ENCODE measurements at regions not wholly inside any gene's neighbourhood (a gene's known extent, or its start where the extent isn't known, plus 50 kb on each side); places are given as distances from the start of the nearest gene placed in this dataset.

GRCh38 chr6:93496548-93496947 is 77.2 kb upstream of the EPHA7 start:
- no peak for DNase-seq

- no peak for DNase-seq
Observed at GRCh38 chr6:93494057-93494456, 74.7 kb upstream of the EPHA7 start.

- DNase-seq = no peak
Observed at GRCh38 chr6:93474733-93475179, 55.4 kb upstream of the EPHA7 start.

GRCh38 chr6:93471281-93471680 is 51.9 kb upstream of the EPHA7 start:
- no peak for DNase-seq
